SK-N-SH treated with all-trans-retinoic acid at 6 μM for 48 hours (cell line): ENCODE measurements at regions not wholly inside any gene's neighbourhood (a gene's known extent, or its start where the extent isn't known, plus 50 kb on each side); places are given as distances from the start of the nearest gene placed in this dataset.

Experiments used
- ATAC-seq: fragments of 200-7000 bp; cut with Tn5 transposase; 3 replicates; pipeline ENCODE4 v1.9.1; 2020; ENCODE audit warnings: mild to moderate bottlenecking, moderate library complexity
- ARNTL ChIP-seq: fragments of 450-650 bp; formaldehyde crosslinking; IDR thresholded peaks from 2 replicates; pipeline ENCODE4 v1.5.0; 2020; ENCODE audit warnings: low read depth, mild to moderate bottlenecking, moderate library complexity, borderline replicate concordance
- BACH2 ChIP-seq: fragments of 250-450 bp; sonication (Bioruptor Pico); IDR thresholded peaks from 2 replicates; pipeline ENCODE4 v1.9.0; 2021; ENCODE audit warnings: mild to moderate bottlenecking, borderline replicate concordance
- CSDC2 ChIP-seq: fragments of 250-450 bp; sonication (Bioruptor Pico); IDR thresholded peaks from 2 replicates; pipeline ENCODE4 v1.5.0; 2020; ENCODE audit warnings: mild to moderate bottlenecking, moderate library complexity
- CSRNP3 ChIP-seq: fragments of 250-450 bp; sonication (Bioruptor Pico); IDR thresholded peaks from 2 replicates; pipeline ENCODE4 v1.5.1; 2021; ENCODE audit warnings: mild to moderate bottlenecking, moderate library complexity
- ESRRG ChIP-seq: fragments of 250-450 bp; sonication (Bioruptor Pico); IDR thresholded peaks from 2 replicates; pipeline ENCODE4 v1.6.1; 2021; ENCODE audit warnings: mild to moderate bottlenecking
- GLIS3 ChIP-seq: fragments of 250-450 bp; sonication (Bioruptor Pico); IDR thresholded peaks from 2 replicates; pipeline ENCODE4 v1.5.0; 2020; ENCODE audit warnings: mild to moderate bottlenecking, moderate library complexity
- ISL1 ChIP-seq: fragments of 250-450 bp; sonication (Bioruptor Pico); IDR thresholded peaks from 2 replicates; pipeline ENCODE4 v2.1.2; 2022; ENCODE audit warnings: mild to moderate bottlenecking, moderate library complexity
- OSR1 ChIP-seq: fragments of 250-450 bp; sonication (Bioruptor Pico); IDR thresholded peaks from 2 replicates; pipeline ENCODE4 v1.8.0; 2022; ENCODE audit warnings: moderate library complexity, mild to moderate bottlenecking, inconsistent platforms
- PATZ1 ChIP-seq: fragments of 250-450 bp; sonication (Bioruptor Pico); IDR thresholded peaks from 2 replicates; pipeline ENCODE4 v1.8.0; 2020; ENCODE audit warnings: mild to moderate bottlenecking, moderate library complexity, borderline replicate concordance
- PPARA ChIP-seq: fragments of 250-450 bp; sonication (Bioruptor Pico); IDR thresholded peaks from 2 replicates; pipeline ENCODE4 v1.5.0; 2020; ENCODE audit warnings: mild to moderate bottlenecking, borderline replicate concordance
- SNAI2 ChIP-seq: fragments of 250-450 bp; sonication (Bioruptor Pico); IDR thresholded peaks from 2 replicates; pipeline ENCODE4 v1.5.0; 2020; ENCODE audit warnings: mild to moderate bottlenecking, moderate library complexity
- TCF4 ChIP-seq: fragments of 250-450 bp; sonication (Bioruptor Pico); IDR thresholded peaks from 2 replicates; pipeline ENCODE4 v1.8.0; 2021; ENCODE audit warnings: mild to moderate bottlenecking, moderate library complexity, borderline replicate concordance
- TOX ChIP-seq: fragments of 250-450 bp; sonication (Bioruptor Pico); IDR thresholded peaks from 2 replicates; pipeline ENCODE4 v1.8.0; 2021; ENCODE audit warnings: mild to moderate bottlenecking, moderate library complexity, borderline replicate concordance
- TSHZ2 ChIP-seq: fragments of 250-450 bp; sonication (Bioruptor Pico); IDR thresholded peaks from 2 replicates; pipeline ENCODE4 v1.5.0; 2020; ENCODE audit warnings: mild to moderate bottlenecking, moderate library complexity
- ZC3H10 ChIP-seq: fragments of 250-450 bp; sonication (Bioruptor Pico); IDR thresholded peaks from 2 replicates; pipeline ENCODE4 v1.5.1; 2021; ENCODE audit warnings: mild to moderate bottlenecking, moderate library complexity
- ZFP3 ChIP-seq: fragments of 250-450 bp; sonication (Bioruptor Pico); IDR thresholded peaks from 2 replicates; pipeline ENCODE4 v1.5.0; 2020; ENCODE audit warnings: mild to moderate bottlenecking, moderate library complexity
- ZFP30 ChIP-seq: fragments of 450-650 bp; formaldehyde crosslinking; IDR thresholded peaks from 2 replicates; pipeline ENCODE4 v1.5.0; 2022; ENCODE audit warnings: mild to moderate bottlenecking, moderate library complexity
- ZNF565 ChIP-seq: fragments of 450-650 bp; formaldehyde crosslinking; conservative IDR thresholded peaks from 2 replicates; pipeline ENCODE4 v1.5.0; 2020; ENCODE audit warnings: low read depth, mild to moderate bottlenecking, moderate library complexity
- ZNF70 ChIP-seq: fragments of 450-650 bp; formaldehyde crosslinking; IDR thresholded peaks from 2 replicates; pipeline ENCODE4 v1.5.0; 2020; ENCODE audit warnings: mild to moderate bottlenecking, moderate library complexity
- ZNF8 ChIP-seq: fragments of 450-650 bp; formaldehyde crosslinking; IDR thresholded peaks from 2 replicates; pipeline ENCODE4 v1.5.0; 2020; ENCODE audit warnings: mild to moderate bottlenecking, moderate library complexity
- TF ChIP-seq, protein P1 (sequence below): fragments of 250-450 bp; sonication (Bioruptor Pico); IDR thresholded peaks from 2 replicates; pipeline ENCODE4 v1.8.0; 2021; ENCODE audit warnings: low read depth, mild to moderate bottlenecking, moderate library complexity, borderline replicate concordance
- TF ChIP-seq, protein P2 (sequence below): fragments of 250-450 bp; sonication (Bioruptor Pico); IDR thresholded peaks from 2 replicates; pipeline ENCODE4 v1.5.1; 2020; ENCODE audit warnings: low read depth, mild to moderate bottlenecking, moderate library complexity

DNA sequence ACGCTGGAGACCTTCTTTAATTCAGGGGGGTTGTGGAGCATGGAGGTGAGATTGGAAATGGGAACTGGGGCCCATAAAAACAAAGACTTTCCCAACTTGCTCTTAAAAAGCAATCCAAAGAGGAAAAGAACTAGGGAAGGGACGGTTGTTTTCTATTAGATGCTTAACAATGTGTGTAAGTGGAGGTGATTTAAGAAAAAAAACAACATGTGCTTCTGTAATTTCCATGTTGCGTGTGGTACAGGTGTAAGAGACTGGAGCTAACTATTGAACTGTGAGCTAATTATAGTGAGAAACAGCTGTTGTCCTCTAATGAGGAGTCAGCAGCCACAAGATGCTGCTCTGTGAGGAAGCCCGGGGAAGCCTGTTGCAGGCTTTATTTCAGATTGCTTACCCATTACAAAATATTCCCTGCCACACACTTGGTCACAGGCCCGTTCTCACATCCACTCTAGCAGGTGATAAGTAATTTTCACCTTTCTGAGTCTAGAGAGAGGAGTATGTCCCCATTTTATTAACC, 280.6 kb upstream of the PARD3B start:
- ATAC-seq = no peak
- TF ChIP-seq ZNF565 (no peak), PPARA (CRISPR knock-in tag) (no peak), TSHZ2 (CRISPR knock-in tag) (no peak), GLIS3 (CRISPR knock-in tag) (no peak), PATZ1 (CRISPR knock-in tag) (no peak), CSDC2 (no peak), ARNTL (CRISPR knock-in tag) (no peak), ZFP3 (CRISPR knock-in tag) (no peak), TCF4 (no peak), TOX (CRISPR knock-in tag) (no peak), ZFP30 (CRISPR knock-in tag) (no peak), SNAI2 (CRISPR knock-in tag) (no peak), BACH2 (no peak), OSR1 (CRISPR knock-in tag) (no peak), ZC3H10 (CRISPR knock-in tag) (no peak), ZNF70 (CRISPR knock-in tag) (no peak), CSRNP3 (CRISPR knock-in tag) (no peak), ISL1 (no peak)
- TF ChIP-seq, protein P1, sequence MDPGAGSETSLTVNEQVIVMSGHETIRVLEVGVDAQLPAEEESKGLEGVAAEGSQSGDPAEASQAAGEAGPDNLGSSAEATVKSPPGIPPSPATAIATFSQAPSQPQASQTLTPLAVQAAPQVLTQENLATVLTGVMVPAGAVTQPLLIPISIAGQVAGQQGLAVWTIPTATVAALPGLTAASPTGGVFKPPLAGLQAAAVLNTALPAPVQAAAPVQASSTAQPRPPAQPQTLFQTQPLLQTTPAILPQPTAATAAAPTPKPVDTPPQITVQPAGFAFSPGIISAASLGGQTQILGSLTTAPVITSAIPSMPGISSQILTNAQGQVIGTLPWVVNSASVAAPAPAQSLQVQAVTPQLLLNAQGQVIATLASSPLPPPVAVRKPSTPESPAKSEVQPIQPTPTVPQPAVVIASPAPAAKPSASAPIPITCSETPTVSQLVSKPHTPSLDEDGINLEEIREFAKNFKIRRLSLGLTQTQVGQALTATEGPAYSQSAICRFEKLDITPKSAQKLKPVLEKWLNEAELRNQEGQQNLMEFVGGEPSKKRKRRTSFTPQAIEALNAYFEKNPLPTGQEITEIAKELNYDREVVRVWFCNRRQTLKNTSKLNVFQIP (CRISPR knock-in tag) = no peak
- TF ChIP-seq, protein P2, sequence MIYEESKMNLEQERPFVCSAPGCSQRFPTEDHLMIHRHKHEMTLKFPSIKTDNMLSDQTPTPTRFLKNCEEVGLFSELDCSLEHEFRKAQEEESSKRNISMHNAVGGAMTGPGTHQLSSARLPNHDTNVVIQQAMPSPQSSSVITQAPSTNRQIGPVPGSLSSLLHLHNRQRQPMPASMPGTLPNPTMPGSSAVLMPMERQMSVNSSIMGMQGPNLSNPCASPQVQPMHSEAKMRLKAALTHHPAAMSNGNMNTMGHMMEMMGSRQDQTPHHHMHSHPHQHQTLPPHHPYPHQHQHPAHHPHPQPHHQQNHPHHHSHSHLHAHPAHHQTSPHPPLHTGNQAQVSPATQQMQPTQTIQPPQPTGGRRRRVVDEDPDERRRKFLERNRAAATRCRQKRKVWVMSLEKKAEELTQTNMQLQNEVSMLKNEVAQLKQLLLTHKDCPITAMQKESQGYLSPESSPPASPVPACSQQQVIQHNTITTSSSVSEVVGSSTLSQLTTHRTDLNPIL (CRISPR knock-in tag) = no peak

DNA sequence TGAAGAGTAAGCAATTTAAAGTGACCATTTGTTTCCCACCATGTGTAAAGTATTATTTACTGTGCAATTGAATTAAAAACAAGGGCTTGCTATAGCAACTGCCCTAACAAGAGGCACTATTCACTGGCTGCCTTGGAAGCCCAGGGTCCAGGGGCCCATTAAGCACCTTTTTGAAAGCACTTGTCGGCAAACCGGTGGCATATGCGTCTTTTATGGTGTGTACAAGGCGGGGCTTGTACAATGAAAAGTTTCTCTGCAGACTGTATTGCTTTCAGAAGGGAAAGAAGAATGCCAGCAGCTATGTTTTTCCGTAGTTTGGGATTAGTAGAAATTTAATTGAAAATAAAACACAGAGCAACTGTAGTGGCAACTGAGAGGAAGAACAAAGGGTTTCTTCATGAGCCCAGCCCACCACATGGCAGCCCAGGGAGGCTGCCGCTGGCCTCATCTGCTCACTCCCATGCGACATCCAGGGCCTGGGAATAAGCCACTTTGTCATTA, 279.5 kb upstream of the PARD3B start:
- no peak for ATAC-seq
- TF ChIP-seq TOX (CRISPR knock-in tag) = no peak
- TF ChIP-seq SNAI2 (CRISPR knock-in tag) = no peak
- no peak for TF ChIP-seq ZNF70 (CRISPR knock-in tag)
- TF ChIP-seq ARNTL (CRISPR knock-in tag) = no peak
- TF ChIP-seq OSR1 (CRISPR knock-in tag) = no peak
- TF ChIP-seq, protein P1 (CRISPR knock-in tag) = no peak
- no peak for TF ChIP-seq TSHZ2 (CRISPR knock-in tag)
- no peak for TF ChIP-seq CSRNP3 (CRISPR knock-in tag)
- TF ChIP-seq CSDC2 = no peak
- TF ChIP-seq ZNF8 (CRISPR knock-in tag) = no peak
- TF ChIP-seq ZFP3 (CRISPR knock-in tag) = no peak
- TF ChIP-seq ISL1 = no peak
- TF ChIP-seq ZC3H10 (CRISPR knock-in tag) = no peak
- no peak for TF ChIP-seq PPARA (CRISPR knock-in tag)
- TF ChIP-seq TCF4 = no peak
- no peak for TF ChIP-seq BACH2
- no peak for TF ChIP-seq ESRRG
- TF ChIP-seq GLIS3 (CRISPR knock-in tag) = no peak
